ENCODE measurements at regions not wholly inside any gene's neighbourhood (a gene's known extent, or its start where the extent isn't known, plus 50 kb on each side); places are given as distances from the start of the nearest gene placed in this dataset.
"Not testable (repeated sequence)": the region's sequence is repeated elsewhere in the genome, so short reads cannot be mapped to it uniquely, and the experiment has no call there.

DNA sequence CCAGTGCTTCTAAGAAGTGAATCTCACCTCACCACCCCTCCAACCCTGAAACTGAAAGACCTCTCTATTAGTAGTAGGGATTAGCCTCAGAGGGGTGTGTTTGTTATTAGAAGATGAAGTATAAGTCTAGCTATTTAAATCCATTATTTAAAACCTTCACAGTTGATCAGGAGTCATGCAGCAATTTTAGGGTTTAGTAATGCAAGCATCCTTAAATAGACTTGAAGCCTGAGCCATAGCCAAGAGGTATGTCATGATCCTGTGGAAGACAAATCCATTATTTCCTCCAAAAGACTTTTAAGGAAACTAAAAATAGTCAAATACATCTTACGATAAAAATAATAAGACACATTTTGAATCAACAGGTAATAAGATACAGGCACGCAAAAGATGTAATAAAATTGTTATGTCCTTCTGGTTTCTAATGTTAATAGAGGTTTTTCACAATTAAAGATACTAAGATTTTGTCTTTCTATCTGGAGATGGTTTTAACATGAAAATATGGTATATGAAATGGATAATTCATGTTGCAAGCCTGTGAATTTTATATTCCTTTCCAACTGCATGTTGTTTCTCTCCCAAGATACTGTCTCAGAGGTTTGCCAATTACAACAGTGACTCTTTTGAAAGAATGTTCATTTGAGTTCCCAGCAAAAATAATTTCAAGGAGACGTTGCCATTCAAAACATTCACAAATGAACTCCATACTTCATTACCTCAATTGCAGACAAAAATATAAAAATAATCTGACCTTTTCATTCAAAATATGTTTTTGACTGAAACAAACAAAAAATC lies 68.0 kb downstream of the LUZP4 start:
- Histone ChIP-seq H3K27ac (ENCODE audit: low read depth, low read length) (no peak overlapping the region), H2BK15ac (replicated peaks; ENCODE audit: low read depth) (no peak overlapping the region), H3K56ac (ENCODE audit: low read length) (no peak overlapping the region), H3K79me2 (ENCODE audit: control insufficient read depth, insufficient read depth, low read length) (no peaks in the 10 kb centered on the region), H2BK5ac (ENCODE audit: low read length) (no peak overlapping the region), H4K5ac (ENCODE audit: low read length) (no peak overlapping the region), H3K4ac (ENCODE audit: low read depth, low read length) (no peak overlapping the region), H3K79me1 (ENCODE audit: low read length) (no peaks in the 10 kb centered on the region), H2AK5ac (ENCODE audit: low read length) (no peak overlapping the region), H3K4me1 (ENCODE audit: control insufficient read depth, low read depth, low read length) (no peaks in the 10 kb centered on the region), H3K4me2 (ENCODE audit: low read length) (no peak overlapping the region), H3K4me3 (ENCODE audit: low read length) (no peak overlapping the region), H3K18ac (ENCODE audit: low read length) (no peak overlapping the region), H2BK120ac (ENCODE audit: low read depth, low read length) (no peak overlapping the region), H4K8ac (ENCODE audit: low read depth, low read length) (no peak overlapping the region), H3K23ac (ENCODE audit: low read length) (no peak overlapping the region), H3K36me3 (ENCODE audit: control insufficient read depth, insufficient read depth, low read length) (no peaks in the 10 kb centered on the region), H3K9ac (ENCODE audit: low read length) (no peak overlapping the region), H3K27me3 (ENCODE audit: insufficient read depth, low read length, poor library complexity) (no peaks in the 10 kb centered on the region)
- WGBS (ENCODE audit: extremely low coverage, insufficient coverage, low lambda C conversion rate): no CpG with 5 or more reads among the region's 3 CpGs
- DNase-seq: no peak

DNA sequence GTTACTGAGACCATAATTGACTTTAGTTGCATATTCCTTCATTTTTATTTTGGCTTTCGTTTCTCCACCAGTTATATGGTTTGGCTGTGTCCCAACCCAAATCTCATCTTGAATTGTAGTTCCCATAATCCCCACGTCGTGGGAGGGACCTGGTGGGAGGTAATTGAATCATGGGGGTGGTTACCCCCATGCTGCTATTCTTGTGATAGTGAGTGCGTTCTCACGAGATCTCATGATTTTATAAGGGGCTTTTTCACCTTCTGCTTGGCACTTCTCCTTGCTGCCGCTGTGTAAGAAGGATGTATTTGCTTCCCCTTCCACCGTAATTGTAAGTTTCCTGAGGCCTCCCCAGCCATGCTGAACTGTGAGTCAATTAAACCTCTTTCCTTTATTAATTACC lies 70.0 kb downstream of the LUZP4 start:
- H2AK5ac ChIP-seq (ENCODE audit: low read length); DNase-seq: not testable (repeated sequence)

DNA sequence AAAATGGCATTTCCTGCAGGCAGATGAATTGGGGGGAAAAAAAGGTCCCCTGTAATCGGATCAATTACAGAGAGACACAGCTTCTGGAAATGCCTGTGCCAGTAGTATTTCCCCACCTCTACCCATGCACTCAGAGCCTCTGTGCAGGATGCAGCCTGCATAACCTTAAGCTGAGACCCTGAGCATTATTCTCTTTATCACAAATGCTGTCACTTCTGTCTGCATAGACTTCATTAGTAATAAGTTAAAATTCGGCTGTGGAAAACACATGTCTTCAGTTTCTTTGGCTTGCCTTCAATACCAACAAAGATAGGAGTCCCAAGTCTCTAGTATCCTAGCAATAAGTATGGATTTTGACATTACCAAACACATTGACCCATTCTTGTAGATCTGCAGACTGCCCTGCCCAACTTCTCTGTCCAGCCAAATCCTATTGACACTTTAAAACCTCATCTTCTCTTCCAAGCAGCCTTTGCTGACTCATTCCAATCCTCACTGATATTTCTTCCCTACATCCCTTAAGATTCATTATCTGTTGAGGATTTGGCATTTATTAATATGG lies 70.8 kb downstream of the LUZP4 start:
- H3K79me2 ChIP-seq (ENCODE audit: control insufficient read depth, insufficient read depth, low read length): no peaks in the 10 kb centered on the region
- no peak overlapping the region for H3K18ac ChIP-seq (ENCODE audit: low read length)
- no peak overlapping the region for H4K8ac ChIP-seq (ENCODE audit: low read depth, low read length)
- no peak overlapping the region for H3K56ac ChIP-seq (ENCODE audit: low read length)
- no peak for DNase-seq
- no peak overlapping the region for H2BK5ac ChIP-seq (ENCODE audit: low read length)
- H2AK5ac ChIP-seq (ENCODE audit: low read length): no peak overlapping the region
- H3K36me3 ChIP-seq (ENCODE audit: control insufficient read depth, insufficient read depth, low read length): no peaks in the 10 kb centered on the region
- H2BK120ac ChIP-seq (ENCODE audit: low read depth, low read length): no peak overlapping the region
- H4K5ac ChIP-seq (ENCODE audit: low read length): no peak overlapping the region
- H3K4me3 ChIP-seq (ENCODE audit: low read length): no peak overlapping the region
- no peak overlapping the region for H3K27ac ChIP-seq (ENCODE audit: low read depth, low read length)
- H3K4me2 ChIP-seq (ENCODE audit: low read length): no peak overlapping the region
- H3K23ac ChIP-seq (ENCODE audit: low read length): no peak overlapping the region
- no peaks in the 10 kb centered on the region for H3K79me1 ChIP-seq (ENCODE audit: low read length)
- H3K9ac ChIP-seq (ENCODE audit: low read length): no peak overlapping the region
- no CpG with 5 or more reads among the region's 2 CpGs for WGBS (ENCODE audit: extremely low coverage, insufficient coverage, low lambda C conversion rate)
- H3K27me3 ChIP-seq (ENCODE audit: insufficient read depth, low read length, poor library complexity): no peaks in the 10 kb centered on the region
- no peak overlapping the region for H2BK15ac ChIP-seq (replicated peaks; ENCODE audit: low read depth)
- no peaks in the 10 kb centered on the region for H3K4me1 ChIP-seq (ENCODE audit: control insufficient read depth, low read depth, low read length)
- H3K4ac ChIP-seq (ENCODE audit: low read depth, low read length): no peak overlapping the region

More for the DNA sequence above, 70.0 kb downstream of the LUZP4 start:
- H3K23ac ChIP-seq (ENCODE audit: low read length); H3K4me2 ChIP-seq (ENCODE audit: low read length); H3K4me3 ChIP-seq (ENCODE audit: low read length); H2BK5ac ChIP-seq (ENCODE audit: low read length); H2BK15ac ChIP-seq (replicated peaks; ENCODE audit: low read depth); H3K4ac ChIP-seq (ENCODE audit: low read depth, low read length); H4K5ac ChIP-seq (ENCODE audit: low read length); H3K18ac ChIP-seq (ENCODE audit: low read length); H3K4me1 ChIP-seq (ENCODE audit: control insufficient read depth, low read depth, low read length); H3K36me3 ChIP-seq (ENCODE audit: control insufficient read depth, insufficient read depth, low read length); H3K56ac ChIP-seq (ENCODE audit: low read length); H2BK120ac ChIP-seq (ENCODE audit: low read depth, low read length); H3K9ac ChIP-seq (ENCODE audit: low read length); H4K8ac ChIP-seq (ENCODE audit: low read depth, low read length); H3K27me3 ChIP-seq (ENCODE audit: insufficient read depth, low read length, poor library complexity); H3K79me2 ChIP-seq (ENCODE audit: control insufficient read depth, insufficient read depth, low read length); H3K79me1 ChIP-seq (ENCODE audit: low read length); H3K27ac ChIP-seq (ENCODE audit: low read depth, low read length): not testable (repeated sequence)
- no CpG with 5 or more reads among the region's 7 CpGs for WGBS (ENCODE audit: extremely low coverage, insufficient coverage, low lambda C conversion rate)

DNA sequence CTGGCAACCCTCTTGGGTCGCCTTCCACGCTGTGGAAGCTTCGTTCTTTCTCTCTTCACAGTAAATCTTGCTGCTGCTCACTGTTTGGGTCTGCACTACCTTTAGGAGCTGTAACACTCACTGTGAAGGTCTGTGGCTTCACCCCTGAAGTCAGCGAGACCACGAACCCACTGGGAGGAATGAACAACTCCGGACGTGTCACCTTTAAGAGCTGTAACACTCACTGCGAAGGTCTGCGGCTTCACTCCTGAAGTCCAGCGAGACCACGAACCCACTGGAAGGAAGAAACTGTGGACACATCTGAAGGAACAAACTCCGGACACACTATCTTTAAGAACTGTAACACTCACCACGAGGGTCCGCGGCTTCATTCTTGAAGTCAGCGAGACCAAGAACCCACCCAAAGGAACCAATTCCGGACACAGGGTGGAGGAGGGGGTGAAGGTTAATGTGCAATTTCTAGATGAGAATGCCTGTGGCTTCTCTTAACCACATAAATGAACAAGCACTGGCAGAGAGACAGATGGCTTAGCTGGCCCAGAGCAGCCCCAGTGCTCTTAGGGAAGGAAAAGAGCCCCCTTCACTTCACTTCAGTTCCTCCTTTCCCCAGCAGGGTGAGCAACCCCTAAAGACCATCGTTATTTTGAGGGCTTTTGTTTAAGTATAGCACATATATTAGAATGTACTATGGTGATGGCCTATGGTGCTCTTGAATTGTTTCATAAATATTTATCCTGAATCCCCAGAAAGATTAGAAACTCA lies 73.0 kb downstream of the LUZP4 start:
- Histone ChIP-seq H3K18ac (ENCODE audit: low read length) (no peak overlapping the region), H3K56ac (ENCODE audit: low read length) (no peak overlapping the region), H3K4me2 (ENCODE audit: low read length) (no peak overlapping the region), H2BK120ac (ENCODE audit: low read depth, low read length) (no peak overlapping the region), H3K4me1 (ENCODE audit: control insufficient read depth, low read depth, low read length) (no peaks in the 10 kb centered on the region), H3K27ac (ENCODE audit: low read depth, low read length) (no peak overlapping the region), H3K79me2 (ENCODE audit: control insufficient read depth, insufficient read depth, low read length) (no peaks in the 10 kb centered on the region), H3K23ac (ENCODE audit: low read length) (no peak overlapping the region), H4K5ac (ENCODE audit: low read length) (no peak overlapping the region), H3K4ac (ENCODE audit: low read depth, low read length) (no peak overlapping the region), H2AK5ac (ENCODE audit: low read length) (no peak overlapping the region), H3K27me3 (ENCODE audit: insufficient read depth, low read length, poor library complexity) (no peaks in the 10 kb centered on the region), H2BK5ac (ENCODE audit: low read length) (no peak overlapping the region), H4K8ac (ENCODE audit: low read depth, low read length) (no peak overlapping the region), H3K4me3 (ENCODE audit: low read length) (no peak overlapping the region), H2BK15ac (replicated peaks; ENCODE audit: low read depth) (no peak overlapping the region), H3K36me3 (ENCODE audit: control insufficient read depth, insufficient read depth, low read length) (no peaks in the 10 kb centered on the region), H3K9ac (ENCODE audit: low read length) (no peak overlapping the region), H3K79me1 (ENCODE audit: low read length) (no peaks in the 10 kb centered on the region)
- DNase-seq: peak; percentile 18
- WGBS (ENCODE audit: extremely low coverage, insufficient coverage, low lambda C conversion rate): no CpG with 5 or more reads among the region's 18 CpGs

DNA sequence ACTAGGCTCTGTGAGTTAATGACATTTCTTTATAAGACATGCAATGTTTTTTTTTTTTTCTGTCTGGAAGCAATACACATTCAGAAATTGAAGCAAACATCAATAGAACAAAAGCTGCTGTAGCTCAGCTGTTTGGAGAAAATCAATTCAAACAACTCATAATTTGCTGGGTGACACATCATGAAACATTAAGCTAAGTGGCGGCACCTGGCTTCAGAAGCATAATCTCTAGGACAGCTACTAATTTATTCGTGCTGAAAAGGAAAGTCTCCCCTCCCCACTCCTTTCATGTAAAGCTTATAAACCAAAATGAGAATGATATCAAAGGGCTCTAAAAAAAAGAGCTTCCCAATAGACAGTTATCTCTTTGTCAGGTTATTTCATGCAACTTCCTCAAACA lies 73.9 kb downstream of the LUZP4 start:
- no peak for DNase-seq
- Histone ChIP-seq H3K4me2 (ENCODE audit: low read length) (no peak overlapping the region), H2BK5ac (ENCODE audit: low read length) (no peak overlapping the region), H3K79me1 (ENCODE audit: low read length) (no peaks in the 10 kb centered on the region), H2BK120ac (ENCODE audit: low read depth, low read length) (no peak overlapping the region), H2AK5ac (ENCODE audit: low read length) (no peak overlapping the region), H3K9ac (ENCODE audit: low read length) (no peak overlapping the region), H3K18ac (ENCODE audit: low read length) (no peak overlapping the region), H3K27ac (ENCODE audit: low read depth, low read length) (no peak overlapping the region), H3K56ac (ENCODE audit: low read length) (no peak overlapping the region), H3K4ac (ENCODE audit: low read depth, low read length) (no peak overlapping the region), H4K5ac (ENCODE audit: low read length) (no peak overlapping the region), H3K36me3 (ENCODE audit: control insufficient read depth, insufficient read depth, low read length) (no peaks in the 10 kb centered on the region), H3K23ac (ENCODE audit: low read length) (no peak overlapping the region), H3K79me2 (ENCODE audit: control insufficient read depth, insufficient read depth, low read length) (no peaks in the 10 kb centered on the region), H3K4me3 (ENCODE audit: low read length) (no peak overlapping the region), H4K8ac (ENCODE audit: low read depth, low read length) (no peak overlapping the region), H3K27me3 (ENCODE audit: insufficient read depth, low read length, poor library complexity) (no peaks in the 10 kb centered on the region), H3K4me1 (ENCODE audit: control insufficient read depth, low read depth, low read length) (no peaks in the 10 kb centered on the region), H2BK15ac (replicated peaks; ENCODE audit: low read depth) (no peak overlapping the region)
- WGBS (ENCODE audit: extremely low coverage, insufficient coverage, low lambda C conversion rate): no CpG with 5 or more reads among the region's 2 CpGs

Data from mesendoderm (in vitro differentiated cells).